Type B pancreatic cell (in vitro differentiated cells): ENCODE measurements at regions not wholly inside any gene's neighbourhood (a gene's known extent, or its start where the extent isn't known, plus 50 kb on each side); places are given as distances from the start of the nearest gene placed in this dataset.
"Not testable (repeated sequence)": the region's sequence is repeated elsewhere in the genome, so short reads cannot be mapped to it uniquely, and the experiment has no call there.

ENCODE experiments used
- DNase-seq: peaks from one replicate; pipeline ENCODE4 v3.0.0; 2021; ENCODE audit warnings: mixed read lengths; ENCODE audit not compliant: unreplicated experiment; ENCODE audit errors: extremely low spot score
- H3K27ac Mint-ChIP-seq: 2 replicates; pipeline ENCODE4 v1.8.0; 2021; ENCODE audit warnings: mild to moderate bottlenecking, mixed read lengths
- H3K27me3 Mint-ChIP-seq: 2 replicates; pipeline ENCODE4 v1.8.0; 2021; ENCODE audit warnings: mixed read lengths
- H3K36me3 Mint-ChIP-seq: 2 replicates; pipeline ENCODE4 v1.8.0; 2021; ENCODE audit warnings: mixed read lengths
- H3K4me1 Mint-ChIP-seq: one replicate; pipeline ENCODE4 v1.8.0; 2021; ENCODE audit warnings: mixed read lengths; ENCODE audit not compliant: unreplicated experiment
- H3K4me3 Mint-ChIP-seq: 2 replicates; pipeline ENCODE4 v1.8.0; 2021; ENCODE audit warnings: mild to moderate bottlenecking, mixed read lengths
- H3K9me3 Mint-ChIP-seq: 2 replicates; pipeline ENCODE4 v1.8.0; 2021; ENCODE audit warnings: mixed read lengths
- CTCF ChIP-seq: fragments of 200-600 bp; sonication (generic); conservative IDR thresholded peaks from 2 replicates; pipeline ENCODE4 v1.5.0; 2021; ENCODE audit warnings: antibody characterized with exemption, mild to moderate bottlenecking

GRCh38 chr3:191563722-191564121, 102.8 kb downstream of the PYDC2 start:
- no peaks in the 10 kb centered on the region for H3K36me3 Mint-ChIP-seq
- no peak overlapping the region for H3K4me3 Mint-ChIP-seq
- H3K27me3 Mint-ChIP-seq, result no peaks in the 10 kb centered on the region
- H3K4me1 Mint-ChIP-seq, result no peaks in the 10 kb centered on the region
- H3K9me3 Mint-ChIP-seq, result peaks cover 3% of the 10 kb centered on the region
- no peak for TF ChIP-seq CTCF
- no peak overlapping the region for H3K27ac Mint-ChIP-seq
- no peak for DNase-seq

- Mint-ChIP-seq H3K9me3 (peaks cover 3% of the 10 kb centered on the region), H3K27ac (no peak overlapping the region), H3K4me1 (no peaks in the 10 kb centered on the region), H3K27me3 (no peaks in the 10 kb centered on the region), H3K36me3 (no peaks in the 10 kb centered on the region), H3K4me3 (no peak overlapping the region)
- TF ChIP-seq CTCF, result no peak
- no peak for DNase-seq
Measured at GRCh38 chr3:191566469-191566868, 105.5 kb downstream of the PYDC2 start.

- Mint-ChIP-seq H3K9me3 (peaks cover 3% of the 10 kb centered on the region), H3K36me3 (no peaks in the 10 kb centered on the region), H3K4me3 (no peak overlapping the region), H3K27me3 (no peaks in the 10 kb centered on the region), H3K27ac (no peak overlapping the region), H3K4me1 (no peaks in the 10 kb centered on the region)
- no peak for TF ChIP-seq CTCF
- DNase-seq, result no peak
Measured at GRCh38 chr3:191568206-191568605, 107.2 kb downstream of the PYDC2 start.

GRCh38 chr3:191592105-191592504, 131.1 kb downstream of the PYDC2 start:
- Mint-ChIP-seq H3K4me3 (no peak overlapping the region), H3K4me1 (no peaks in the 10 kb centered on the region), H3K36me3 (no peaks in the 10 kb centered on the region), H3K9me3 (no peaks in the 10 kb centered on the region), H3K27ac (no peak overlapping the region), H3K27me3 (no peaks in the 10 kb centered on the region)
- no peak for DNase-seq
- no peak for TF ChIP-seq CTCF

GRCh38 chr3:191593486-191593885, 132.5 kb downstream of the PYDC2 start:
- H3K27me3 Mint-ChIP-seq, result no peaks in the 10 kb centered on the region
- H3K4me3 Mint-ChIP-seq, result no peak overlapping the region
- H3K27ac Mint-ChIP-seq, result no peak overlapping the region
- H3K4me1 Mint-ChIP-seq, result no peaks in the 10 kb centered on the region
- H3K9me3 Mint-ChIP-seq, result no peaks in the 10 kb centered on the region
- no peak for TF ChIP-seq CTCF
- no peaks in the 10 kb centered on the region for H3K36me3 Mint-ChIP-seq
- DNase-seq, result no peak

GRCh38 chr3:191615511-191615910, 154.5 kb downstream of the PYDC2 start:
- DNase-seq, H3K4me1 Mint-ChIP-seq, H3K4me3 Mint-ChIP-seq, H3K9me3 Mint-ChIP-seq, H3K36me3 Mint-ChIP-seq, H3K27ac Mint-ChIP-seq, H3K27me3 Mint-ChIP-seq: not testable (repeated sequence)
